GM12878 (cell line): ENCODE measurements at regions not wholly inside any gene's neighbourhood (a gene's known extent, or its start where the extent isn't known, plus 50 kb on each side); places are given as distances from the start of the nearest gene placed in this dataset.

Source experiments
- PKNOX1 ChIP-seq: fragments of 450-650 bp; IDR thresholded peaks from 2 replicates; pipeline ENCODE4 v1.6.1; 2016; ENCODE audit warnings: mild to moderate bottlenecking
- STAT3 ChIP-seq: IDR thresholded peaks from 2 replicates; pipeline ENCODE4 v1.6.1; 2011; ENCODE audit warnings: low read depth, low read length, improper control_type of control experiment
- YY1 ChIP-seq: IDR thresholded peaks from 2 replicates; pipeline ENCODE4 v1.6.1; 2011; ENCODE audit warnings: low read depth, mild to moderate bottlenecking, low read length
- TF ChIP-seq, protein P1 (sequence below), 3 experiments: IDR thresholded peaks in 2 of 3; conservative IDR thresholded peaks in 1 of 3; 2 replicates each; pipeline ENCODE4 v1.5.1; 2011; ENCODE audit warnings: low read depth in 3 of 3, low read length in 3 of 3, mild to moderate bottlenecking in 3 of 3, control low read depth in 2 of 3, moderate library complexity in 2 of 3, inconsistent platforms in 1 of 3, mixed read lengths in 1 of 3; ENCODE audit not compliant: control insufficient read depth in 2 of 3, insufficient read depth in 1 of 3; ENCODE audit errors: extremely low read depth in 1 of 3

- TF ChIP-seq, protein P1, sequence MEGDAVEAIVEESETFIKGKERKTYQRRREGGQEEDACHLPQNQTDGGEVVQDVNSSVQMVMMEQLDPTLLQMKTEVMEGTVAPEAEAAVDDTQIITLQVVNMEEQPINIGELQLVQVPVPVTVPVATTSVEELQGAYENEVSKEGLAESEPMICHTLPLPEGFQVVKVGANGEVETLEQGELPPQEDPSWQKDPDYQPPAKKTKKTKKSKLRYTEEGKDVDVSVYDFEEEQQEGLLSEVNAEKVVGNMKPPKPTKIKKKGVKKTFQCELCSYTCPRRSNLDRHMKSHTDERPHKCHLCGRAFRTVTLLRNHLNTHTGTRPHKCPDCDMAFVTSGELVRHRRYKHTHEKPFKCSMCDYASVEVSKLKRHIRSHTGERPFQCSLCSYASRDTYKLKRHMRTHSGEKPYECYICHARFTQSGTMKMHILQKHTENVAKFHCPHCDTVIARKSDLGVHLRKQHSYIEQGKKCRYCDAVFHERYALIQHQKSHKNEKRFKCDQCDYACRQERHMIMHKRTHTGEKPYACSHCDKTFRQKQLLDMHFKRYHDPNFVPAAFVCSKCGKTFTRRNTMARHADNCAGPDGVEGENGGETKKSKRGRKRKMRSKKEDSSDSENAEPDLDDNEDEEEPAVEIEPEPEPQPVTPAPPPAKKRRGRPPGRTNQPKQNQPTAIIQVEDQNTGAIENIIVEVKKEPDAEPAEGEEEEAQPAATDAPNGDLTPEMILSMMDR (IDR thresholded peaks at IDR 0.05 in 2 of 3, conservative IDR thresholded peaks at IDR 0.05 in 1 of 3; ENCODE audit: control insufficient read depth in 2 of 3, extremely low read depth in 1 of 3, insufficient read depth in 1 of 3, low read depth in 3 of 3, low read length in 3 of 3): no peak
- TF ChIP-seq YY1 (no peak), PKNOX1 (no peak), STAT3 (no peak)
Measured at GRCh38 chr5:2542026-2542425, 209.5 kb downstream of the IRX2 start.
